Nephron (organoid): ENCODE measurements at regions not wholly inside any gene's neighbourhood (a gene's known extent, or its start where the extent isn't known, plus 50 kb on each side); places are given as distances from the start of the nearest gene placed in this dataset.

Experiments used
- H3K27ac Mint-ChIP-seq, 3 experiments: 2 replicates each; pipeline ENCODE4 v1.8.0; 2020; ENCODE audit warnings: mixed read lengths in 3 of 3, mild to moderate bottlenecking in 2 of 3, moderate library complexity in 1 of 3
- H3K27me3 Mint-ChIP-seq: 2 replicates; pipeline ENCODE4 v1.8.0; 2021; ENCODE audit warnings: low read depth, mild to moderate bottlenecking, moderate library complexity, mixed read lengths
- H3K36me3 Mint-ChIP-seq: 2 replicates; pipeline ENCODE4 v1.8.0; 2020; ENCODE audit warnings: low read depth, mixed read lengths
- H3K4me1 Mint-ChIP-seq: 2 replicates; pipeline ENCODE4 v1.8.0; 2020; ENCODE audit warnings: mixed read lengths
- H3K4me3 Mint-ChIP-seq, 3 experiments: 2 replicates each; pipeline ENCODE4 v1.8.0; 2020; ENCODE audit warnings: mild to moderate bottlenecking in 3 of 3, mixed read lengths in 3 of 3, moderate library complexity in 2 of 3
- H3K9me3 Mint-ChIP-seq: 2 replicates; pipeline ENCODE4 v1.8.0; 2020; ENCODE audit warnings: mixed read lengths
- CTCF ChIP-seq, 3 experiments: fragments of 200-600 bp; sonication (generic); IDR thresholded peaks; one replicate each; pipeline ENCODE4 v1.5.0; 2021; ENCODE audit warnings: antibody characterized with exemption in 3 of 3; ENCODE audit not compliant: unreplicated experiment in 3 of 3

- Mint-ChIP-seq H3K9me3 (peaks cover 7% of the 10 kb centered on the region), H3K4me3 (no peak overlapping the region), H3K27me3 (no peaks in the 10 kb centered on the region), H3K4me1 (peaks cover 18% of the 10 kb centered on the region), H3K27ac (peak overlapping the region in 1 of 3 experiments; percentile 62), H3K36me3 (no peaks in the 10 kb centered on the region)
- peak; percentile 15 to 21 (median 15) for TF ChIP-seq CTCF (IDR thresholded peaks at IDR 0.05; ENCODE audit: unreplicated experiment in 3 of 3)
These were observed 74.6 kb downstream of the AASDHPPT start for GRCh38 chr11:106152013-106152412.

- Mint-ChIP-seq H3K4me3 (no peak overlapping the region), H3K36me3 (no peaks in the 10 kb centered on the region), H3K27me3 (no peaks in the 10 kb centered on the region), H3K9me3 (no peaks in the 10 kb centered on the region), H3K27ac (no peak overlapping the region), H3K4me1 (peaks cover 24% of the 10 kb centered on the region)
- TF ChIP-seq CTCF (IDR thresholded peaks at IDR 0.05; ENCODE audit: unreplicated experiment in 3 of 3): no peak
These were observed 75.4 kb downstream of the AASDHPPT start for GRCh38 chr11:106152824-106153223.

GRCh38 chr11:106156290-106156937 lies 79.0 kb downstream of the AASDHPPT start:
- H3K4me1 Mint-ChIP-seq: peaks cover 27% of the 10 kb centered on the region
- no peak overlapping the region for H3K4me3 Mint-ChIP-seq
- peak; percentile 60 to 68 (median 65) for TF ChIP-seq CTCF (IDR thresholded peaks at IDR 0.05; ENCODE audit: unreplicated experiment in 3 of 3)
- no peaks in the 10 kb centered on the region for H3K36me3 Mint-ChIP-seq
- peaks cover 3% of the 10 kb centered on the region for H3K9me3 Mint-ChIP-seq
- no peaks in the 10 kb centered on the region for H3K27me3 Mint-ChIP-seq
- peak overlapping the region in 2 of 3 experiments; percentile 22 to 53 for H3K27ac Mint-ChIP-seq

- no peak overlapping the region for H3K27ac Mint-ChIP-seq
- no peak for TF ChIP-seq CTCF (IDR thresholded peaks at IDR 0.05; ENCODE audit: unreplicated experiment in 3 of 3)
- peaks cover 18% of the 10 kb centered on the region for H3K9me3 Mint-ChIP-seq
These were observed 80.9 kb downstream of the AASDHPPT start for GRCh38 chr11:106158406-106158805.

GRCh38 chr11:106159836-106160235 lies 82.4 kb downstream of the AASDHPPT start:
- Mint-ChIP-seq H3K36me3 (peaks cover 4% of the 10 kb centered on the region), H3K27me3 (no peaks in the 10 kb centered on the region), H3K27ac (no peak overlapping the region), H3K4me3 (no peak overlapping the region), H3K9me3 (peaks cover 22% of the 10 kb centered on the region), H3K4me1 (peaks cover 21% of the 10 kb centered on the region)
- TF ChIP-seq CTCF (IDR thresholded peaks at IDR 0.05; ENCODE audit: unreplicated experiment in 3 of 3): no peak

More at GRCh38 chr11:106158406-106158805, 80.9 kb downstream of the AASDHPPT start:
- Mint-ChIP-seq H3K36me3 (no peaks in the 10 kb centered on the region), H3K27me3 (no peaks in the 10 kb centered on the region), H3K4me1 (peaks cover 21% of the 10 kb centered on the region), H3K4me3 (no peak overlapping the region)

GRCh38 chr11:106160494-106160893 lies 83.0 kb downstream of the AASDHPPT start:
- Mint-ChIP-seq H3K4me1 (peaks cover 21% of the 10 kb centered on the region), H3K27me3 (no peaks in the 10 kb centered on the region), H3K9me3 (peaks cover 22% of the 10 kb centered on the region), H3K4me3 (no peak overlapping the region), H3K27ac (no peak overlapping the region), H3K36me3 (peaks cover 4% of the 10 kb centered on the region)
- no peak for TF ChIP-seq CTCF (IDR thresholded peaks at IDR 0.05; ENCODE audit: unreplicated experiment in 3 of 3)
